ENCODE measurements at regions not wholly inside any gene's neighbourhood (a gene's known extent, or its start where the extent isn't known, plus 50 kb on each side); places are given as distances from the start of the nearest gene placed in this dataset.
A peak's percentile ranks its signal among the peaks of the same experiment; 100 is the strongest.

GRCh38 chr3:17852217-17852616 lies 109.8 kb upstream of the TBC1D5 start:
- no peak for DNase-seq (ENCODE audit: low read depth)
- no peak for TF ChIP-seq CTCF (IDR thresholded peaks at IDR 0.05; ENCODE audit: insufficient read depth, low read depth, low read length)
- no peak overlapping the region for H3K4me3 ChIP-seq (ENCODE audit: low read depth, low read length)
- no peaks in the 10 kb centered on the region for H3K36me3 ChIP-seq (ENCODE audit: control insufficient read depth, insufficient read depth, low read length)
- ChIA-PET POLR2A (no interaction called here), CTCF (interaction anchor here (1.2 to 1.8 kb wide), 2 partner anchors 11 to 12 kb away, joined by 3 to 7 read pairs; no protein-coding TSS in a partner anchor)
- H3K27me3 ChIP-seq (ENCODE audit: control insufficient read depth, insufficient read depth, low read length): no peaks in the 10 kb centered on the region

- peak; percentile 37 for DNase-seq (ENCODE audit: low read depth)
- ChIA-PET CTCF (interaction anchor here (1.8 kb wide), 1 partner anchor 9 kb away, joined by 7 read pairs; no protein-coding TSS in a partner anchor), POLR2A (no interaction called here)
- Histone ChIP-seq H3K36me3 (ENCODE audit: control insufficient read depth, insufficient read depth, low read length) (no peaks in the 10 kb centered on the region), H3K4me3 (ENCODE audit: low read depth, low read length) (no peak overlapping the region), H3K27me3 (ENCODE audit: control insufficient read depth, insufficient read depth, low read length) (no peaks in the 10 kb centered on the region)
- TF ChIP-seq CTCF (IDR thresholded peaks at IDR 0.05; ENCODE audit: insufficient read depth, low read depth, low read length): no peak
Observed at GRCh38 chr3:17850448-17850847, 108.0 kb upstream of the TBC1D5 start.

DNA sequence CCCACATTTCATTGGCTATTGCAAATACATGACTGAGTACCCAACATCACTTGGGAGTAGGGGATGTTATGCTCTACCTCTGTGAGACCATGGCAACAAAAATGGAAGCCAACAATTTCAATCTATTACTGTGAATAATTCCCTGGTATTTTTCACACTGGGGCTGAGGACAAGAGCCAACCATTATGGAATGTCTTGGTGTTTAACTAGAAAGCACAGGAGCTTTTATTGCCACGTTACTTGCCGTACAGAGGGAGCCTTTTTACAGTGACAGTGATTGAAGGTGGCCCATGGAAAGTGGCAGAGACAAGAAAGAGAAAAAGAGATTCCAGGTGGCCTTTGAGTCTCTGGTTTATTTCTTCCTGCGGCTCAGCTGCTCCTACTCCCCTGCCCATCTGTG lies 105.7 kb upstream of the TBC1D5 start:
- Histone ChIP-seq H3K4me3 (ENCODE audit: low read depth, low read length) (no peak overlapping the region), H3K27me3 (ENCODE audit: control insufficient read depth, insufficient read depth, low read length) (no peaks in the 10 kb centered on the region), H3K36me3 (ENCODE audit: control insufficient read depth, insufficient read depth, low read length) (no peaks in the 10 kb centered on the region)
- DNase-seq (ENCODE audit: low read depth): no peak
- ChIA-PET POLR2A (no interaction called here), CTCF (interaction anchor here (1.3 kb wide), 1 partner anchor 113 kb away, joined by 3 read pairs; no protein-coding TSS in a partner anchor)
- no peak for TF ChIP-seq CTCF (IDR thresholded peaks at IDR 0.05; ENCODE audit: insufficient read depth, low read depth, low read length)

- DNase-seq (ENCODE audit: low read depth): no peak
- no peak for TF ChIP-seq CTCF (IDR thresholded peaks at IDR 0.05; ENCODE audit: insufficient read depth, low read depth, low read length)
- Histone ChIP-seq H3K4me3 (ENCODE audit: low read depth, low read length) (no peak overlapping the region), H3K36me3 (ENCODE audit: control insufficient read depth, insufficient read depth, low read length) (no peaks in the 10 kb centered on the region), H3K27me3 (ENCODE audit: control insufficient read depth, insufficient read depth, low read length) (no peaks in the 10 kb centered on the region)
- ChIA-PET CTCF (no interaction called here), POLR2A (no interaction called here)
Observed at GRCh38 chr3:17847156-17847555, 104.7 kb upstream of the TBC1D5 start.

DNA sequence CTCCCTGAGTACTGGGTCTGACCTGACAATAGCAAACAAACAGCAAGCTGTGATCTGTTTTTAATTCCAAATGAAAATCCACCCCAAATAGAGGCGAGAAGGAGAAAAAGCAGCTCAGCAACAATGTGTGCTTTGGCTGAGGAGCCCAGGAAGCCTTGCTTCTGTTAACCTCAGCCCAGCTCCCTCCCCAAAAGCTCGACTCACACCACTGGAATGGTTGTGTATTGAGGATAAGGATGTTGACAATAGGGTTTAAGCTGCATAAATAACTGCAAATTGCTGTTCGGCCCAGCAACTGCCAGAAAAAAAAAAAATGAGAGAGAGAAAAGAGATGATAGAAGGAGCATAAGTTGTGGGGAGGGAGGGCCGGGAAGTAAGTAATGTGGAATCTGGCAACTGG lies 104.0 kb upstream of the TBC1D5 start:
- POLR2A ChIA-PET: no interaction called here
- Histone ChIP-seq H3K27me3 (ENCODE audit: control insufficient read depth, insufficient read depth, low read length) (no peaks in the 10 kb centered on the region), H3K36me3 (ENCODE audit: control insufficient read depth, insufficient read depth, low read length) (no peaks in the 10 kb centered on the region), H3K4me3 (ENCODE audit: low read depth, low read length) (no peak overlapping the region)
- CTCF ChIA-PET: no interaction called here
- TF ChIP-seq CTCF (IDR thresholded peaks at IDR 0.05; ENCODE audit: insufficient read depth, low read depth, low read length): no peak
- DNase-seq (ENCODE audit: low read depth): no peak

Data from BJ (cell line).